ENCODE measurements at regions not wholly inside any gene's neighbourhood (a gene's known extent, or its start where the extent isn't known, plus 50 kb on each side); places are given as distances from the start of the nearest gene placed in this dataset.

GRCh38 chr7:109835577-109835976 lies 1255.3 kb upstream of the LRRN3 start:
- no peaks in the 10 kb centered on the region for H3K4me1 ChIP-seq (ENCODE audit: control insufficient read depth, insufficient read depth, low read length)
- TF ChIP-seq ZNF37A (tag by site-specific recombination; IDR thresholded peaks at IDR 0.05) (no peak), ZNF433 (tag by site-specific recombination; IDR thresholded peaks at IDR 0.05; ENCODE audit: low read depth) (no peak), ZFP37 (tag by site-specific recombination; IDR thresholded peaks at IDR 0.05) (no peak), ZNF2 (tag by site-specific recombination; IDR thresholded peaks at IDR 0.05) (no peak), GLI2 (tag by site-specific recombination; IDR thresholded peaks at IDR 0.05; ENCODE audit: borderline replicate concordance, low read depth) (no peak), ZNF776 (tag by site-specific recombination; IDR thresholded peaks at IDR 0.05; ENCODE audit: borderline replicate concordance) (no peak), SALL2 (tag by site-specific recombination; IDR thresholded peaks at IDR 0.05; ENCODE audit: borderline replicate concordance) (no peak), ZNF341 (tag by site-specific recombination; IDR thresholded peaks at IDR 0.05; ENCODE audit: low read depth) (no peak)
- no peaks in the 10 kb centered on the region for H3K36me3 ChIP-seq (ENCODE audit: control insufficient read depth in 2 of 2, insufficient read depth in 1 of 2, low read length in 2 of 2)
- H3K27ac ChIP-seq (ENCODE audit: extremely low read depth, low read depth, low read length), result no peak overlapping the region
- H3K4me3 ChIP-seq (ENCODE audit: low read depth, low read length), result no peak overlapping the region
- POLR2A ChIA-PET, result no interaction called here
- CTCF ChIA-PET, result no interaction called here
- H3K9me3 ChIP-seq (ENCODE audit: control insufficient read depth, insufficient read depth, low read depth, low read length), result no peaks in the 10 kb centered on the region

GRCh38 chr7:109836016-109836415 lies 1254.9 kb upstream of the LRRN3 start:
- no peaks in the 10 kb centered on the region for H3K36me3 ChIP-seq (ENCODE audit: control insufficient read depth in 2 of 2, insufficient read depth in 1 of 2, low read length in 2 of 2)
- TF ChIP-seq ZNF610 (tag by site-specific recombination; IDR thresholded peaks at IDR 0.05; ENCODE audit: borderline replicate concordance) (no peak), PRDM4 (tag by site-specific recombination; IDR thresholded peaks at IDR 0.05) (no peak)
- no peak overlapping the region for H3K27ac ChIP-seq (ENCODE audit: extremely low read depth, low read depth, low read length)
- no peaks in the 10 kb centered on the region for H3K4me1 ChIP-seq (ENCODE audit: control insufficient read depth, insufficient read depth, low read length)
- no peaks in the 10 kb centered on the region for H3K9me3 ChIP-seq (ENCODE audit: control insufficient read depth, insufficient read depth, low read depth, low read length)
- POLR2A ChIA-PET, result no interaction called here
- H3K4me3 ChIP-seq (ENCODE audit: low read depth, low read length), result no peak overlapping the region
- CTCF ChIA-PET, result no interaction called here

GRCh38 chr7:109842386-109842785 lies 1248.5 kb upstream of the LRRN3 start:
- no peak for TF ChIP-seq PBX3 (CRISPR knock-in tag; IDR thresholded peaks at IDR 0.05)
- TF ChIP-seq ZNF560 (tag by site-specific recombination; IDR thresholded peaks at IDR 0.05; ENCODE audit: borderline replicate concordance), result no peak
- no peak for TF ChIP-seq ZNF660 (tag by site-specific recombination; IDR thresholded peaks at IDR 0.05)
- TF ChIP-seq ZBTB10 (tag by site-specific recombination; IDR thresholded peaks at IDR 0.05), result no peak
- no peak for TF ChIP-seq ZNF2 (tag by site-specific recombination; IDR thresholded peaks at IDR 0.05)
- TF ChIP-seq ZNF398 (tag by site-specific recombination; IDR thresholded peaks at IDR 0.05), result no peak
- TF ChIP-seq ZNF221 (tag by site-specific recombination; IDR thresholded peaks at IDR 0.05; ENCODE audit: borderline replicate concordance), result no peak
- no peak for TF ChIP-seq OSR2 (tag by site-specific recombination; IDR thresholded peaks at IDR 0.05)
- no peak overlapping the region for H3K4me3 ChIP-seq (ENCODE audit: low read depth, low read length)
- POLR2A ChIA-PET, result no interaction called here
- H3K4me1 ChIP-seq (ENCODE audit: control insufficient read depth, insufficient read depth, low read length), result no peaks in the 10 kb centered on the region
- CTCF ChIA-PET, result interaction anchor here (0.7 kb wide), 1 partner anchor 1520 kb away, joined by 3 read pairs; no protein-coding TSS in a partner anchor
- H3K9me3 ChIP-seq (ENCODE audit: control insufficient read depth, insufficient read depth, low read depth, low read length), result no peaks in the 10 kb centered on the region
- H3K36me3 ChIP-seq (ENCODE audit: control insufficient read depth in 2 of 2, insufficient read depth in 1 of 2, low read length in 2 of 2), result no peaks in the 10 kb centered on the region
- H3K27ac ChIP-seq (ENCODE audit: extremely low read depth, low read depth, low read length), result no peak overlapping the region
